ENCODE measurements at regions not wholly inside any gene's neighbourhood (a gene's known extent, or its start where the extent isn't known, plus 50 kb on each side); places are given as distances from the start of the nearest gene placed in this dataset.
A peak's percentile ranks its signal among the peaks of the same experiment; 100 is the strongest.

DNA sequence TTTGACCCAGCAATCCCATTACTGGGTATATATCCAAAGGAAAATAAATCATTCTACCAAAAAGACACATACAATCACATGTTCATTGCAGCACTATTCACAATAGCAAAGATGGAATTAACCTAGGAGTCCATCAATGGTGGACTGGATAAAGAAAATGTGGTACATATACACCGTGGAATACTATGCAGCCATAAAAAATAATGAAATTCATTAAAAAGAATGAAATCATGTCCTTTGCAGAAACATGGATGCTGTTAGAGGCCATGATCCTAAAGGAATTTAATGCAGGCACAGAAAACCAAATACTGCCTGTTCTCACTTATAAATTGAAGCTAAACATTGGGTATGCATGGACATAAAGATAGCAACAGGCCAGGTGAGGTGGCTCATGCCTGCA is 61.9 kb upstream of the BMP6 start:
- DNase-seq, result no peak

GRCh38 chr6:7668936-7669335 is 57.0 kb upstream of the BMP6 start:
- no peak for DNase-seq

DNA sequence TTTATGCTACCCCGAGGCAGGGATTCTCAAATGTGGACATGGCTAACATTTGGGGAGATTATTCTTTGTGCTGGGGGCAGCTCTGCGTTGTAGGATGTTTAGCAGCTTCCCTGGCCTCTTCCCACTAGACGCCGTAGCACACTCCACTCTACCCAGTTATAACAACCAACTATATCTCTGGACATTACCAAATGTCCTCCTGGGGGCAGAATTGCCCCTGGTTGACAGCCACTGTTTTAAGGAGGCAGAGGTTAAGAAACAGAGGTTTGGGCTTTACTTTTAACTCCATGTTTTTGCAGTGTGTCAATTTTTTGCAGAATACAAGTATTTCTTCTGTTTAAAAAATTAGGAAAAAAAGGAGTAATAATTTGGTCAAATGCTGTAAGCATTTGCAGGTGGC is 56.2 kb upstream of the BMP6 start:
- no peak for DNase-seq

DNA sequence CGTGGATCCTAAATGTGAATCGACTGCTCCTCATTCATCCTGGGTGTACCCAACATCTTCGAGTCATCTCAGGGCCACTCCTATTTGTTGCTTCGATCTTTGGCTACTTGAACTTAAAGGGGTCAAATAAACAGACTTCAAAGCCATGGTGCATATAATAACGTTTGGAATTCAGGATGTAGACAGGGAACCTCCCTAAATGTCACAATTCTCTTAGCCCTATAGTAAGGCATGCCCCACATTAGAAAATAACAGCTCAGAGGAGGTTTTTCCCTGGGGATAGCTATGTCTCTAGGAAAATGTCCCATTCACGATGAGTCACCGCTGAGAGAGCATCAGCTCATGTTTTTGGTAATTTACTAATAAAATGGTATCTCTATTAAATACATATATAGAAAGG is 54.8 kb upstream of the BMP6 start:
- DNase-seq, result peak; percentile 3

GRCh38 chr6:7671581-7671980 is 54.3 kb upstream of the BMP6 start:
- no peak for DNase-seq

DNA sequence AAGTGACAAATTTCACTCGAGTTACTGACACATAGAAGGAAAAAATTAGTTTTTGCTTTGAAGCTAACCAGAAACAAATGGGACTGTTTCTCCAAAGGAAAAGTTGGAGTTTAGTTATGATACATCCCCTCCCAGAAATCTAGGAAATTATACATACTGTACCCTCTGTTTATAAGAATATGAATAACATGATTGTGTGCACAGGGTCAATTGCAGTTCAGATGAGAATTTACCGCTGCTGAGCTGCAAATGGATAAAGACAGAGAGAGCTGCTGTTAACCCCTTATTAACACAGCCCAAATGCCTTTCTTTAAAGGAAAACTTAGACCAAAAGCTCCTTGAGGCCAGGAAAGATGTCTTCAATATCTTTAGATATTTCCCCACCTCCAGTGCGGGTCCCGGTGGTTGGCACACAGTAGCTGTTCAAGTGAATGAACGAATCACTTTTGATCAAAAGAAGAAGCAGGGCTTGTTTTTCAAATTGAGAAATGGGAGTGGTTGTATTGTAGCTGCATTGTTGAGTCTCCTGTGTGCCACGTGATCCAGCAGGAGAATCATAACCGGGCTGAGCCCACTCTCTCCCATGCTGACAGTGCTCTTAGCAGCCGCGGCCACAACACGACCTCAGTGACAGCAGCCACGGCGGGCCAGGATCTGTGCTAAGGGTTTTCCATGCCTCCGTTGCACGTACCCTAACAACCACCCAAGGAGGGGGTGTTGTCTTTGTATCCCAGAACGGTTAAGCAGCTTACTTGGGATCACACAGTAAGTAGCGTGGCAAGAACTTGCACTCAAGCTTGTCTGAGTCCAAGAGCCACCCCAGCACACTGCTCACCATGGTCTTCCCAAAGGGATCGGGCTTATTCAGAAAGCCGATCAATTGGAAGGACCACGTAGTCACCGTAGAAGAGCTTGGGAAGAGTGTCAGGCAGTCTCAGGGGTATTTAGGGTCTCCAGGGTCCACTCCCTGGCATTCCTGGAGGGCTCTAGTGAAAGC is 53.5 kb upstream of the BMP6 start:
- no peak for DNase-seq

DNA sequence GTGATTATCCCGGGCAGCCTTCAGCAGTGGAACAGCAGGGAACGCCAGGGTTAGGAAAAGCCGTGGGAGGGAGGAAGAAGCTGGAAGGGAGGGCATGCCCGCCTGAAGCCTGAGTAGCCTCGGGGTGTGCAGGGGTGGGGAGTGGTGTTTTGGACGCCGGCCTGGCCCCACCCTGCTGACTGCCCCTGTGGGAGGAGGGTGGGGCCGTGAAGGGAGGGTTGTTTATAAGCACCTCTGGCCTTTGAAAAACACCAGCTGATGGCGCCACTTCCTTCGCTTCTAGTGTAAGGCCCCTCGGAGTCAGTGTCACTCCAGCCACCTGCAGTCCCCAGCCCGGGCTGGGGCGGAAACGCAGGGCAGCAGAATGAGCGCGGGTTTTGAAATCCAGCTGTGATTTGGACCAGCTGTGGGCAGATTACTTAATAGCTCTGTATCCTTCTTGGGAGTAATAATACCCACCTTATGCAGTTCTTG is 52.8 kb upstream of the BMP6 start:
- DNase-seq, result peak; percentile 33

DNA sequence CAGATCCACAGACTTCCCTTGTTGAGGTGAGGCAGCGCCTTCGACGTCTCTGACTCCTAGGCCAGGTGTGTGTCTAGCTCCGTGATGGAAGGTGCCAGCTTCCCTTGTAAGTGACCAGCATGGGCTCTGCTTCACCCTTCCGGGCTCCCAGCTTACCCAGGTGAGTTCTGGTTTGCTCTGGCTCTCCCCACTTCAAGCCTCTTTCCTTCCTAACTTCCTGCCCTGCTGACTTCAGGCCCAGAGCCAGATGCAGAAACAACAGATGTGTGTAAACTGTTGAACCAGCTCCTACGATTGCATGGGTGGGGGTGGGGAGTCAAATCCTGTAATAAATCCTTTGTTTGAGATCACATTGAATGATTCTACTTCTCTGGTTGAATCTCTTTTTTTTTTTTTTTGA is 51.6 kb upstream of the BMP6 start:
- no peak for DNase-seq

DNA sequence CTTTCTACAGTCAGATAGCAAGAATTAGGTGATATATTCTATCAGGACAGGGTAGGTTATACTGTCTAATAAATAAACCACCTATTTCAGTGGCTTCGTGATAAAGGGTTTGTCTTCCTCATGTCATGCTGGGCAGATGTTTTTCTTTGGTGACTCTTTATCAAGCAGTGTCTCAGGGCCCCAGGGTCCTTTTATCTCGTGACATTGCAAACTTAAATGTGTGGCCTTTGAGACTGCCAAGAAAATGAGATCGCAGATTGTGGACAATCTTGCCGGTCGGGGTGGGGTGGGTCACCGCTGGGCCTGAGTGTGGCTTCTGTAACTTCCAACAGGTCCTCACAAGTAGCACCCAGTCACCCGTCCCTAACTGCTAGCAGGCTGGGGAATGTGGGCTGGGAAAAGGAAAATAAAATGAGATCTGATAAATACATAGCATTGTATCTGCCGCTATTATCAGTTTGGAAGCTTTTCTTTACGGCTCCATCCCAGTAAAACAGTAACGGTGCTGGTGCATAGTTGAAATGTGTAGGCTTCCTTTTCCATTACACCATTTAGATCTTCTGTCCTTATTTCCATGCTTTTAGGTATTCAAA is 50.5 kb upstream of the BMP6 start:
- DNase-seq, result no peak
